ENCODE measurements at regions not wholly inside any gene's neighbourhood (a gene's known extent, or its start where the extent isn't known, plus 50 kb on each side); places are given as distances from the start of the nearest gene placed in this dataset.

DNA sequence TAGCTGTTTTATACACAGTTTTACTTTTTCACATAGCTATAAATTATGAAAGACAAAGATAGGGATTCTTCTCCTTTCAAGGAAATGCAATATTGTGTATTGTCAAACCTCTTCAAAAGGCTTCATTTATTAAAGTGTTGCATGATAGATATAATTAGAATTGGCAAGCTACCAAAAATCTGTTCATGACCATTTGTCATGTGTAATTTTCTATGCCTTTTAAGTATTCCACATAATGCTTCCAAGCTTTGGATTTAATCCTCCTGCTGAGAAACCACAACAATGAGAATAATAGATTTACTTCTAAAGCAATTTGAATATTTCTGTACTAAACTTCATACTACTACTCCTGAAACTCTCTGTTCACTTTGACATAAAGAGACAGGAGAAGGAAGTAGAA is 403.2 kb upstream of the CCDC179 start:
- H3K4me1 ChIP-seq: no peaks in the 10 kb centered on the region
- no peaks in the 10 kb centered on the region for H3K9me3 ChIP-seq
- TF ChIP-seq, protein P1, sequence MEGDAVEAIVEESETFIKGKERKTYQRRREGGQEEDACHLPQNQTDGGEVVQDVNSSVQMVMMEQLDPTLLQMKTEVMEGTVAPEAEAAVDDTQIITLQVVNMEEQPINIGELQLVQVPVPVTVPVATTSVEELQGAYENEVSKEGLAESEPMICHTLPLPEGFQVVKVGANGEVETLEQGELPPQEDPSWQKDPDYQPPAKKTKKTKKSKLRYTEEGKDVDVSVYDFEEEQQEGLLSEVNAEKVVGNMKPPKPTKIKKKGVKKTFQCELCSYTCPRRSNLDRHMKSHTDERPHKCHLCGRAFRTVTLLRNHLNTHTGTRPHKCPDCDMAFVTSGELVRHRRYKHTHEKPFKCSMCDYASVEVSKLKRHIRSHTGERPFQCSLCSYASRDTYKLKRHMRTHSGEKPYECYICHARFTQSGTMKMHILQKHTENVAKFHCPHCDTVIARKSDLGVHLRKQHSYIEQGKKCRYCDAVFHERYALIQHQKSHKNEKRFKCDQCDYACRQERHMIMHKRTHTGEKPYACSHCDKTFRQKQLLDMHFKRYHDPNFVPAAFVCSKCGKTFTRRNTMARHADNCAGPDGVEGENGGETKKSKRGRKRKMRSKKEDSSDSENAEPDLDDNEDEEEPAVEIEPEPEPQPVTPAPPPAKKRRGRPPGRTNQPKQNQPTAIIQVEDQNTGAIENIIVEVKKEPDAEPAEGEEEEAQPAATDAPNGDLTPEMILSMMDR (IDR thresholded peaks at IDR 0.05): no peak
- H3K4me3 ChIP-seq: no peak overlapping the region
- no peak overlapping the region for H3K27ac ChIP-seq
- DNase-seq (no peak), ATAC-seq (no peak)
- intact Hi-C loops (cut with DNase I): no loop called here
- H3K36me3 ChIP-seq: no peaks in the 10 kb centered on the region
- H3K27me3 ChIP-seq (ENCODE audit: low read depth): no peaks in the 10 kb centered on the region

DNA sequence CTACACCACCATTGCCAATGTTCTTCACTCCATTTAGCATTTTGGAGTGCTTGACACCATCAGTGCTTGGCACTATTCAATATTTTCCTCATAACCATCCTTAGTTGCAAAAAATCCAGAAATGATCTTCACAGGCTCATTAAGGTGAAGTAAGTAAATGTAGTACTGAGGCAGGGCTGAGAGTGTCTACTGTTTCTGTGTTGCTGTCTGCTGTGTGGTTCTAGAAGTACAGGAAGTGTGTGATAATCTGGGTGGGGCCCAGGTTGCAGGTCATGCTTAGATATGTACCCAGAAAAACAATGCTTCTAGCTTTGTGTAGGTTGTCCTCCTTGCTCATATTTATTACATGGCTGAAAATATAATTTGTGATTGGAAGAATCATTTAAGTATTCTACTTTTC is 411.8 kb upstream of the CCDC179 start:
- H3K27ac ChIP-seq: no peak overlapping the region
- no peaks in the 10 kb centered on the region for H3K27me3 ChIP-seq (ENCODE audit: low read depth)
- DNase-seq (no peak), ATAC-seq (no peak)
- no peaks in the 10 kb centered on the region for H3K4me1 ChIP-seq
- no peak overlapping the region for H3K4me3 ChIP-seq
- H3K9me3 ChIP-seq: no peaks in the 10 kb centered on the region
- intact Hi-C loops (cut with DNase I): no loop called here
- TF ChIP-seq, protein P1 (IDR thresholded peaks at IDR 0.05): no peak
- no peaks in the 10 kb centered on the region for H3K36me3 ChIP-seq

DNA sequence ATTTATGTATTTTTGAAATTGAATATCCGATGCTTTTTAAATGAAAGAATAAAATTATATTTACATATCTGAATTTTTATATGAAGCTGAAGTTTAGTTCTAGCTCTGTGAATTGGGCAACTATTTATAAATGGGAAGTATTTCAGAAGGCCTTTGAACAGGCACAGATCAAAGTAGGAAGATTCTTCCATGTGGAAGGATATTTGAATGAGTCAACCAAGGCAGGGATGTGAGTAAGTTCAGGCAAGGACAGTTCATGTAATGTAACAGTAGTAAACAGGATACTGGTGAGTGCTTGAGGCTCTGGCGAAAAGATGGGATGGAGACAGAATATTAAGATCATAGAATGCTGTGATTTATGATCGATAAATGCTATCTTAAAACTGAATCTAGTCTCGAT is 417.8 kb upstream of the CCDC179 start:
- Histone ChIP-seq H3K4me1 (no peaks in the 10 kb centered on the region), H3K9me3 (no peaks in the 10 kb centered on the region), H3K36me3 (no peaks in the 10 kb centered on the region), H3K27me3 (ENCODE audit: low read depth) (no peaks in the 10 kb centered on the region), H3K4me3 (no peak overlapping the region), H3K27ac (no peak overlapping the region)
- intact Hi-C loops (cut with DNase I): no loop called here
- ATAC-seq: no peak
- TF ChIP-seq, protein P1 (IDR thresholded peaks at IDR 0.05): no peak
- no peak for DNase-seq

DNA sequence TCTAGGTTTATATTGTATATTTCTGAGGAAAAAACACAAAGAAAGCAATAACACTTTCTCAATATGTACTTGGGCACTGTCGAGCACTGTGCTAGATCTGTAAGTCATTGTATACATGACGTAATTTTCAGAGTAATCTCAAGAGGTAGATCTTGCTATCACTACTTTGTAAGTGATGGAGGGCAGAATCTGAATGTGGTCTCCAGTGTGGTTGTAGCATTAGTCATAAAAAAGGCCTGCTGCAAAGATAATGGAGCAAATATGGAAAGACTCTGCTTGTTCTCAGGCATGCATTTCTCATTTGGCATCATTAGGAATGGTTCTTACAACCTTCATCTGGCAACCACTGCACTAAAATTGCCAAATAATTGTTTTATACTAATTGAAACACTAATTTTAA is 419.8 kb upstream of the CCDC179 start:
- Histone ChIP-seq H3K4me1 (no peaks in the 10 kb centered on the region), H3K4me3 (no peak overlapping the region), H3K27ac (no peak overlapping the region), H3K27me3 (ENCODE audit: low read depth) (no peaks in the 10 kb centered on the region), H3K36me3 (no peaks in the 10 kb centered on the region), H3K9me3 (no peaks in the 10 kb centered on the region)
- intact Hi-C loops (cut with DNase I): no loop called here
- TF ChIP-seq, protein P1 (IDR thresholded peaks at IDR 0.05): no peak
- no peak for ATAC-seq
- DNase-seq: no peak

DNA sequence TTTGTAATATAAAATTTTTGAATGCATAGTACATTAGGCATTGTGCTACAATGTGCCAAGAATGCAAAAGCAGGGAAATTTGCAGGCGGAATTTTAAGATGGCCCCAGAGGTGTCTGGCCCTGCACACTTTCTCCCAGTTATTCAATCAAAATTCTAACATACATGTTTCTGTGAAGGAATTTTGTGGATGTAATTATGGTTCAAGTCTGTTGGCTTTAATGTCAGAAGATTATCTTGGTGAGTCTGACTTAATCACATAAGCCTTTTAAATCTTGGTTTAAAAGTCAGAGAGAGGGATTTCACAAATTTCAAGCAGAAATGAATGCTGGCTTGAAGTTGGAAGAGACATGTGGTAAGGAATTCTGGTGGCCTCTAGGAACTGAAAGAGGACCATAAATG is 423.4 kb upstream of the CCDC179 start:
- Histone ChIP-seq H3K27me3 (ENCODE audit: low read depth) (no peaks in the 10 kb centered on the region), H3K9me3 (no peaks in the 10 kb centered on the region), H3K4me3 (no peak overlapping the region), H3K4me1 (no peaks in the 10 kb centered on the region), H3K36me3 (no peaks in the 10 kb centered on the region), H3K27ac (no peak overlapping the region)
- DNase-seq: no peak
- ATAC-seq: no peak
- intact Hi-C loops (cut with DNase I): no loop called here
- TF ChIP-seq, protein P1 (IDR thresholded peaks at IDR 0.05): no peak

DNA sequence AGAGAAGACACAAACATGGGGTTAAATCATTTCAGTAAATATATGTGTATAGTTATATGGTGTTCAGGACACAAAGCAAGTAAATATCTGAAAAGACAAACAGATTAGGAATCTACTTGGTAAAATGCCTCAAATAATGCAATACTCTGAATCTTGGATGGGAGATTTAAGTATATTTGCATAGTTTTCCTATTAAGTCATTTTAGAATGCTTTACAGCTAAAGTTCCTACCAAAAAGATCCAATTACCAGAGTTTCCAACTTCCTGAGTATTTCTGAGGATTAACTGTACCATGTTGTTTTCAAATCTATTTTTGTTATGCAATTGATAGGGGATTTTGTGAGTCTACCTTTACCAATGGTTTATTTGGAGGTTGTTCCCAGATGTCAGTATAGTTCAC is 424.4 kb upstream of the CCDC179 start:
- Histone ChIP-seq H3K27me3 (ENCODE audit: low read depth) (no peaks in the 10 kb centered on the region), H3K27ac (no peak overlapping the region), H3K36me3 (no peaks in the 10 kb centered on the region), H3K4me3 (no peak overlapping the region), H3K4me1 (no peaks in the 10 kb centered on the region), H3K9me3 (no peaks in the 10 kb centered on the region)
- ATAC-seq: no peak
- TF ChIP-seq, protein P1 (IDR thresholded peaks at IDR 0.05): no peak
- no peak for DNase-seq
- intact Hi-C loops (cut with DNase I): no loop called here

Measured in lower lobe of right lung (tissue), 2 donors.